Kidney tubule cell (primary cell): ENCODE measurements at regions not wholly inside any gene's neighbourhood (a gene's known extent, or its start where the extent isn't known, plus 50 kb on each side); places are given as distances from the start of the nearest gene placed in this dataset.

Experiments used
- DNase-seq: peaks from one replicate; pipeline ENCODE4 v3.0.0-alpha.2; 2018; ENCODE audit warnings: low spot score

GRCh38 chr5:18111906-18112465, 477.7 kb downstream of the TAF11L14 start:
- no peak for DNase-seq

GRCh38 chr5:18113721-18114120, 479.5 kb downstream of the TAF11L14 start:
- no peak for DNase-seq

- DNase-seq, result no peak
Measured at GRCh38 chr5:18114151-18114757, 480.0 kb downstream of the TAF11L14 start.

- DNase-seq, result no peak
Measured at GRCh38 chr5:18117968-18118367, 483.7 kb downstream of the TAF11L14 start.

- no peak for DNase-seq
Measured at GRCh38 chr5:18119156-18119785, 485.0 kb downstream of the TAF11L14 start.

GRCh38 chr5:18141222-18141621, 507.0 kb downstream of the TAF11L14 start:
- no peak for DNase-seq

- no peak for DNase-seq
Measured at GRCh38 chr5:18142831-18143230, 508.6 kb downstream of the TAF11L14 start.

- no peak for DNase-seq
Measured at GRCh38 chr5:18152671-18153070, 518.4 kb downstream of the TAF11L14 start.

- DNase-seq, result no peak
Measured at GRCh38 chr5:18158166-18158565, 523.9 kb downstream of the TAF11L14 start.

- DNase-seq, result no peak
Measured at GRCh38 chr5:18159331-18159730, 525.1 kb downstream of the TAF11L14 start.

- DNase-seq, result no peak
Measured at GRCh38 chr5:18171684-18172083, 537.4 kb downstream of the TAF11L14 start.

- DNase-seq, result no peak
Measured at GRCh38 chr5:18179579-18179978, 545.3 kb downstream of the TAF11L14 start.

GRCh38 chr5:18181575-18181974, 547.3 kb downstream of the TAF11L14 start:
- no peak for DNase-seq

- DNase-seq, result no peak
Measured at GRCh38 chr5:18195910-18196309, 561.6 kb downstream of the TAF11L14 start.

GRCh38 chr5:18197734-18198133, 563.5 kb downstream of the TAF11L14 start:
- no peak for DNase-seq

- DNase-seq, result no peak
Measured at GRCh38 chr5:18202164-18202563, 567.9 kb downstream of the TAF11L14 start.

- DNase-seq, result no peak
Measured at GRCh38 chr5:18203296-18203695, 569.0 kb downstream of the TAF11L14 start.

GRCh38 chr5:18213666-18214065, 579.4 kb downstream of the TAF11L14 start:
- DNase-seq, result no peak

- DNase-seq, result no peak
Measured at GRCh38 chr5:18216016-18216415, 581.8 kb downstream of the TAF11L14 start.

GRCh38 chr5:18216729-18217128, 582.5 kb downstream of the TAF11L14 start:
- DNase-seq, result no peak

- DNase-seq, result no peak
Measured at GRCh38 chr5:18219241-18219640, 585.0 kb downstream of the TAF11L14 start.

GRCh38 chr5:18220631-18221030, 586.4 kb downstream of the TAF11L14 start:
- DNase-seq, result no peak

GRCh38 chr5:18236386-18236785, 602.1 kb downstream of the TAF11L14 start:
- DNase-seq, result peak; percentile 1

- no peak for DNase-seq
Measured at GRCh38 chr5:18238321-18238720, 604.1 kb downstream of the TAF11L14 start.
